H1 (cell line): ENCODE measurements at regions not wholly inside any gene's neighbourhood (a gene's known extent, or its start where the extent isn't known, plus 50 kb on each side); places are given as distances from the start of the nearest gene placed in this dataset.

Source experiments
- CTCF ChIA-PET: fragments of 300-600 bp; sonication (Branson Sonifier 250); formaldehyde crosslinking; loops from one replicate; lab custom pipeline; 2021; ENCODE audit not compliant: partially characterized antibody; lab: Charles Lee
- POLR2A ChIA-PET: fragments of 300-600 bp; sonication (Branson Sonifier 250); formaldehyde crosslinking; loops from one replicate; lab custom pipeline; 2021; ENCODE audit warnings: inconsistent platforms; ENCODE audit not compliant: partially characterized antibody; lab: Charles Lee
- DNase-seq, 2 experiments: peaks; one replicate each; pipeline versions ENCODE4 v3.0.0 to v3.0.0-alpha.2; 2010 to 2022; ENCODE audit warnings: low spot score in 2 of 2, low read depth in 1 of 2, mixed read lengths in 1 of 2
- FAIRE-seq: peaks from 2 replicates; lab custom pipeline; 2011; peaks lifted over from hg19 to GRCh38; lab: Jason Lieb, UNC
- H2AFZ ChIP-seq: 2 replicates; pipeline ENCODE4 v1.8.1; 2012; ENCODE audit warnings: low read length, inconsistent platforms
- H2AK5ac ChIP-seq: 2 replicates; pipeline ENCODE4 v1.6.1; 2013; ENCODE audit warnings: low read depth, low read length
- H2BK120ac ChIP-seq: replicated peaks from 2 replicates; pipeline ENCODE3; 2013; ENCODE audit warnings: low read depth, low read length, inconsistent platforms
- H2BK12ac ChIP-seq: 2 replicates; pipeline ENCODE4 v1.6.1; 2013; ENCODE audit warnings: low read depth, low read length
- H2BK15ac ChIP-seq: 2 replicates; pipeline ENCODE4 v1.6.1; 2013; ENCODE audit warnings: low read length
- H2BK20ac ChIP-seq: 2 replicates; pipeline ENCODE4 v1.6.1; 2013; ENCODE audit warnings: low read length
- H2BK5ac ChIP-seq: 2 replicates; pipeline ENCODE4 v1.6.1; 2013; ENCODE audit warnings: low read depth, low read length
- H3K14ac ChIP-seq: 2 replicates; pipeline ENCODE4 v1.6.1; 2013; ENCODE audit warnings: inconsistent platforms; ENCODE audit not compliant: insufficient read length
- H3K18ac ChIP-seq: 2 replicates; pipeline ENCODE4 v1.6.1; 2013; ENCODE audit warnings: low read length; ENCODE audit errors: extremely low read depth
- H3K23ac ChIP-seq: 2 replicates; pipeline ENCODE4 v1.6.1; 2013; ENCODE audit warnings: inconsistent platforms; ENCODE audit not compliant: insufficient read length
- H3K23me2 ChIP-seq: 2 replicates; pipeline ENCODE4 v1.6.1; 2013; ENCODE audit warnings: low read depth, low read length
- H3K27ac ChIP-seq: 2 replicates; pipeline ENCODE4 v1.6.1; 2011; ENCODE audit warnings: low read depth, low read length, inconsistent platforms
- H3K27me3 ChIP-seq, 4 experiments: replicated peaks in 1 of 4; 1 replicate in 1 of 4; 2 replicates in 3 of 4; pipeline versions ENCODE4 v1.6.1 to v1.8.1; 2011 to 2013; ENCODE audit warnings: low read length in 3 of 4, mild to moderate bottlenecking in 3 of 4, inconsistent platforms in 2 of 4, mixed read lengths in 2 of 4, moderate library complexity in 1 of 4; ENCODE audit not compliant: control insufficient read depth in 3 of 4, insufficient read depth in 3 of 4; ENCODE audit errors: extremely low read depth in 1 of 4
- H3K36me3 ChIP-seq, 4 experiments: 2 replicates each; pipeline versions ENCODE4 v1.6.1 to v1.8.1; 2011 to 2013; ENCODE audit warnings: mild to moderate bottlenecking in 4 of 4, low read length in 3 of 4, moderate library complexity in 2 of 4, control low read depth in 1 of 4, inconsistent platforms in 1 of 4; ENCODE audit not compliant: insufficient read depth in 4 of 4, control insufficient read depth in 2 of 4
- H3K4ac ChIP-seq: replicated peaks from 2 replicates; pipeline ENCODE3; 2013; ENCODE audit warnings: low read length, low read depth, mixed read lengths, inconsistent platforms; ENCODE audit not compliant: insufficient read length
- H3K4me1 ChIP-seq, 4 experiments: replicated peaks in 1 of 4; 1 replicate in 1 of 4; 2 replicates in 3 of 4; pipeline versions ENCODE4 v1.6.1 to v1.8.1; 2011 to 2013; ENCODE audit warnings: low read length in 3 of 4, inconsistent platforms in 2 of 4, mixed read lengths in 1 of 4; ENCODE audit not compliant: insufficient read depth in 4 of 4, control insufficient read depth in 3 of 4
- H3K4me2 ChIP-seq, 2 experiments: 2 replicates each; pipeline versions ENCODE4 v1.6.1 to v1.8.1; 2011 to 2013; ENCODE audit warnings: low read depth in 2 of 2, low read length in 2 of 2, control low read depth in 1 of 2, inconsistent platforms in 1 of 2, mild to moderate bottlenecking in 1 of 2; ENCODE audit not compliant: insufficient read depth in 1 of 2
- H3K4me3 ChIP-seq, 4 experiments: fragments of 200-600, 300-600 bp in 1 of 4; sonication (generic), shearing (Covaris generic), sonication (Bioruptor Twin) in 1 of 4; 2 replicates each; pipeline versions ENCODE4 v1.5.1 to v1.8.1; 2011 to 2016; ENCODE audit warnings: low read length in 4 of 4, low read depth in 3 of 4, control low read depth in 2 of 4, inconsistent platforms in 2 of 4, mild to moderate bottlenecking in 2 of 4, mixed read lengths in 1 of 4, moderate library complexity in 1 of 4; ENCODE audit not compliant: insufficient read depth in 2 of 4; ENCODE audit errors: extremely low read depth in 1 of 4
- H3K56ac ChIP-seq: replicated peaks from 2 replicates; pipeline ENCODE3; 2013; ENCODE audit warnings: low read depth, mild to moderate bottlenecking, mixed read lengths, low read length, inconsistent platforms; ENCODE audit not compliant: insufficient read length
- H3K79me1 ChIP-seq: 2 replicates; pipeline ENCODE4 v1.6.1; 2013; ENCODE audit warnings: low read depth, low read length, control low read depth
- H3K79me2 ChIP-seq, 2 experiments: 2 replicates each; pipeline versions ENCODE4 v1.6.1 to v1.8.1; 2012 to 2013; ENCODE audit warnings: low read length in 2 of 2, mild to moderate bottlenecking in 2 of 2, inconsistent platforms in 1 of 2; ENCODE audit not compliant: insufficient read depth in 2 of 2, control insufficient read depth in 1 of 2
- H3K9ac ChIP-seq, 4 experiments: replicated peaks in 1 of 4; 1 replicate in 1 of 4; 2 replicates in 3 of 4; pipeline versions ENCODE4 v1.6.1 to v1.8.1; 2011 to 2013; ENCODE audit warnings: low read depth in 3 of 4, low read length in 3 of 4, control low read depth in 2 of 4, mild to moderate bottlenecking in 2 of 4, moderate library complexity in 2 of 4, inconsistent platforms in 1 of 4; ENCODE audit errors: extremely low read depth in 1 of 4
- H3K9me3 ChIP-seq, 2 experiments: 2 replicates each; pipeline versions ENCODE4 v1.6.1 to v1.8.1; 2012 to 2013; ENCODE audit warnings: mild to moderate bottlenecking in 2 of 2, moderate library complexity in 2 of 2, control low read depth in 1 of 2, inconsistent platforms in 1 of 2, low read depth in 1 of 2, low read length in 1 of 2, mixed read lengths in 1 of 2; ENCODE audit not compliant: insufficient read depth in 2 of 2
- H4K20me1 ChIP-seq, 2 experiments: replicated peaks in 1 of 2; 2 replicates each; pipeline versions ENCODE3 to v1.8.1; 2011 to 2013; ENCODE audit warnings: inconsistent platforms in 2 of 2, low read length in 2 of 2, mild to moderate bottlenecking in 1 of 2; ENCODE audit not compliant: insufficient read depth in 2 of 2, control insufficient read depth in 1 of 2
- H4K5ac ChIP-seq: 2 replicates; pipeline ENCODE4 v1.6.1; 2013; ENCODE audit warnings: low read length, low read depth, mixed read lengths, inconsistent platforms; ENCODE audit not compliant: insufficient read length
- H4K8ac ChIP-seq: 2 replicates; pipeline ENCODE4 v1.8.0; 2013; ENCODE audit warnings: mild to moderate bottlenecking, moderate library complexity, low read length, inconsistent platforms; ENCODE audit not compliant: insufficient read depth; ENCODE audit errors: extremely low read depth
- H4K91ac ChIP-seq: replicated peaks from 2 replicates; pipeline ENCODE3; 2013; ENCODE audit warnings: low read length, mixed read lengths, inconsistent platforms; ENCODE audit not compliant: insufficient read length
- BCL11A ChIP-seq, 2 experiments: IDR thresholded peaks; one replicate each; pipeline ENCODE4 v1.6.1; 2011; ENCODE audit warnings: low read depth in 2 of 2, low read length in 2 of 2, mild to moderate bottlenecking in 2 of 2
- CBX8 ChIP-seq: fragments of 300-800, 300-1000 bp; sonication (generic); IDR thresholded peaks from 2 replicates; pipeline ENCODE4 v1.7.1; 2016; ENCODE audit warnings: low read depth, low read length, borderline replicate concordance
- CEBPB ChIP-seq: IDR thresholded peaks from 2 replicates; pipeline ENCODE4 v1.6.1; 2012; ENCODE audit warnings: low read depth, low read length
- GABPA ChIP-seq: IDR thresholded peaks from 2 replicates; pipeline ENCODE4 v1.6.1; 2011; ENCODE audit warnings: mild to moderate bottlenecking, low read length, moderate library complexity, borderline replicate concordance; ENCODE audit not compliant: insufficient read depth
- JUND ChIP-seq: IDR thresholded peaks from 2 replicates; pipeline ENCODE4 v1.6.1; 2011; ENCODE audit warnings: mild to moderate bottlenecking, improper control_type of control experiment, low read length
- KDM1A ChIP-seq: fragments of 200-600, 300-600 bp; sonication (generic); IDR thresholded peaks from 2 replicates; pipeline ENCODE4 v1.7.1; 2016; ENCODE audit warnings: mild to moderate bottlenecking, low read length, borderline replicate concordance
- RFX5 ChIP-seq: IDR thresholded peaks from 2 replicates; pipeline ENCODE4 v1.6.1; 2011; ENCODE audit warnings: low read depth, low read length, improper control_type of control experiment, borderline replicate concordance
- SP2 ChIP-seq: IDR thresholded peaks from 2 replicates; pipeline ENCODE4 v1.6.1; 2012; ENCODE audit warnings: mild to moderate bottlenecking, low read length, inconsistent platforms
- SRF ChIP-seq: IDR thresholded peaks from 2 replicates; pipeline ENCODE4 v1.6.1; 2011; ENCODE audit warnings: mild to moderate bottlenecking, low read depth, low read length, moderate library complexity
- TAF1 ChIP-seq: IDR thresholded peaks from 2 replicates; pipeline ENCODE4 v1.6.1; 2011; ENCODE audit warnings: mild to moderate bottlenecking, low read depth, low read length
- TCF12 ChIP-seq: IDR thresholded peaks from 2 replicates; pipeline ENCODE4 v1.6.1; 2011; ENCODE audit warnings: low read depth, mild to moderate bottlenecking, low read length
- YY1 ChIP-seq: IDR thresholded peaks from 2 replicates; pipeline ENCODE4 v1.6.1; 2011; ENCODE audit warnings: low read depth, mild to moderate bottlenecking, low read length

DNA sequence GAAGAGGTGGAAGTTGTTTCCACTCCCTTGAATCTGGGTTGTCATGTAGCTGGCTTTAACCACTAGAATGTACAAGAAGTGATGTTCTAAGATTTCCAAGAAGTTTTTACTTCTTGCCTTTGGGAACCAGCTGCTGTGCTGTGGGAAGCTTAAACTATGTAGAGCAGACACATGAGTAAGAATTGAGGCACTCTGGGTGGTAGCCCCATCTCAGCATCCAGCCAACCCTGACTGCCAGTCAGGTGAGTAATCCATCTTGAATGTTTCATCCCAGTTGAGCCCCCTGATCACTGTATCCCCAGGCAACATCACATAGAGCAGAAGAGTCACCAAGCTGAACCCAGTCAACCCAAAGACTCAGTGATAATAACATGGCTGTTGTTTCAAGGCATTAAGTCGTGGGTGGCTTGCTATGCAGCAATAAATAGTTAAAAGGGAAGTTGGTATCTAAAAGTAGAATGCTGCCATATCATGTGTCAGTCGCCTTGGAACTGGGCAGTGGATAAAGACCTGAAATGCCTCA lies 62.8 kb upstream of the GPR139 start (continued):
- no peak for TF ChIP-seq SRF
- TF ChIP-seq, all 59 proteins: peak for 0

DNA sequence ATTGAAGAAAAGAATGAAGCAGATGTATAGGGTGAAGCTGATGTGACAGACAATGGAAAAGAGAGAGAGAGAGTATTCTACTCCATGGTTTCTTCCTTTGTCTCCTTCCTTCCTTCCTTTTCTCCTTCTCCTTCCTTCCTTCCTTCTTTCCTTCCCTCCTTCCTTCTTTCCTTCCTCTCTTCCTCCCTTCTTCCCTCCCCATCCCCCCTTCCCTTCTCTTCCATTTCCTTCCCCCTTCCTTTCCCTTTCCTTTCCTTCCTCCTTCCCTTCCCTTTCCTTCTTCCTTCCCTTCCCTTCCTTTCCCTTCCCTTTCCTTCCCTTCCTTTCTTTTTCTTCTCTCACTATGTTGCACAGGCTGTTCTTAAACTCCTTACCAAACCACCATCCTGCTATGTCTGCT lies 55.7 kb upstream of the GPR139 start:
- CTCF ChIA-PET = interaction anchor here (1.0 kb wide), 1 partner anchor 222 kb away, joined by 3 read pairs; no protein-coding TSS in a partner anchor
- H3K36me3 ChIP-seq = no peaks in the 10 kb centered on the region
- H2AFZ ChIP-seq = no peak overlapping the region; the same call in 1 of the 2 replicates
- no peaks in the 10 kb centered on the region for H4K20me1 ChIP-seq
- POLR2A ChIA-PET = no interaction called here
- H2BK5ac ChIP-seq = no peak overlapping the region
- no peak overlapping the region for H3K23ac ChIP-seq
- H4K91ac ChIP-seq = no peak overlapping the region
- no peak overlapping the region for H4K8ac ChIP-seq
- H3K14ac ChIP-seq = no peak overlapping the region
- no peak overlapping the region for H3K56ac ChIP-seq
- FAIRE-seq (no peak), DNase-seq (no peak)
- H3K18ac ChIP-seq = no peak overlapping the region
- H4K5ac ChIP-seq = no peak overlapping the region
- H3K9me3 ChIP-seq = peaks cover 0 to 6% of the 10 kb centered on the region in 2 experiments; a peak in 1 of 4 replicates
- H3K79me1 ChIP-seq = no peaks in the 10 kb centered on the region
- no peak overlapping the region for H2BK120ac ChIP-seq
- H2BK20ac ChIP-seq = no peak overlapping the region
- H3K9ac ChIP-seq = no peak overlapping the region
- H3K4me2 ChIP-seq = no peak overlapping the region
- no peak overlapping the region for H2AK5ac ChIP-seq
- no peak overlapping the region for H2BK15ac ChIP-seq
- no peak overlapping the region for H2BK12ac ChIP-seq
- no peaks in the 10 kb centered on the region for H3K79me2 ChIP-seq
- H3K27ac ChIP-seq = no peak overlapping the region
- no peak overlapping the region for H3K4me3 ChIP-seq
- H3K27me3 ChIP-seq = no peaks in the 10 kb centered on the region
- TF ChIP-seq CEBPB (no peak), TAF1 (no peak), GABPA (no peak), YY1 (no peak), RFX5 (no peak), SRF (no peak), JUND (no peak), TCF12 (no peak), KDM1A (no peak), BCL11A (IDR thresholded peaks at IDR 0.05; ENCODE audit: low read depth in 2 of 2, low read length in 2 of 2) (no peak), SP2 (no peak), CBX8 (no peak)
- H3K23me2 ChIP-seq = no peaks in the 10 kb centered on the region; the same call in 1 of the 2 replicates
- H3K4ac ChIP-seq = no peak overlapping the region
- H3K4me1 ChIP-seq = no peaks in the 10 kb centered on the region
